Transverse colon (tissue), 4 donors: ENCODE measurements at regions not wholly inside any gene's neighbourhood (a gene's known extent, or its start where the extent isn't known, plus 50 kb on each side); places are given as distances from the start of the nearest gene placed in this dataset.

Experiments used
- DNase-seq: peaks from one replicate; pipeline ENCODE4 v3.0.0-alpha.2; 2019
- H3K27ac ChIP-seq, 4 donors: fragments of 200-600 bp; sonication (generic); 2 replicates each; pipeline ENCODE4 v1.5.1; 2016 to 2018; ENCODE audit warnings: inconsistent platforms in 4 of 4
- H3K27me3 ChIP-seq: fragments of 200-600 bp; sonication (generic); 2 replicates; pipeline ENCODE4 v1.5.1; 2017; ENCODE audit warnings: inconsistent platforms
- H3K36me3 ChIP-seq, 4 donors: fragments of 200-600 bp; sonication (generic); 2 replicates each; pipeline ENCODE4 v1.5.1; 2017 to 2019; ENCODE audit warnings: inconsistent platforms in 4 of 4
- H3K4me1 ChIP-seq, 4 donors: fragments of 200-600 bp; sonication (generic); 2 replicates each; pipeline ENCODE4 v1.5.1; 2017 to 2020; ENCODE audit warnings: inconsistent platforms in 4 of 4
- H3K4me3 ChIP-seq, 4 donors: fragments of 200-600 bp; sonication (generic); 1 replicate in 1 of 4; 2 replicates in 3 of 4; pipeline versions ENCODE4 v1.5.1 to v1.6.1; 2017 to 2019; ENCODE audit warnings: inconsistent platforms in 4 of 4
- H3K9me3 ChIP-seq, 2 donors: fragments of 200-600 bp; sonication (generic); 2 replicates each; pipeline ENCODE4 v1.5.1; 2017 to 2019; ENCODE audit warnings: inconsistent platforms in 2 of 2
- CTCF ChIP-seq, 5 experiments: fragments of 200-600 bp in 3 of 5; fragments of 450-650 bp in 2 of 5; sonication (generic) in 3 of 5; IDR thresholded peaks; 1 replicate in 2 of 5; 2 replicates in 3 of 5; pipeline ENCODE4 v1.5.1; 2016 to 2017; ENCODE audit warnings: antibody characterized with exemption in 5 of 5, inconsistent platforms in 3 of 5, mild to moderate bottlenecking in 2 of 5, moderate library complexity in 1 of 5
- EP300 ChIP-seq: sonication (generic); formaldehyde crosslinking; IDR thresholded peaks from one replicate; pipeline ENCODE4 v1.6.1; 2017; ENCODE audit warnings: antibody characterized with exemption, low read depth
- POLR2A ChIP-seq: fragments of 450-650 bp; IDR thresholded peaks from one replicate; pipeline ENCODE4 v1.6.1; 2016; ENCODE audit warnings: antibody characterized with exemption, mild to moderate bottlenecking, moderate library complexity
- POLR2AphosphoS5 ChIP-seq, 3 donors: sonication (generic); formaldehyde crosslinking; IDR thresholded peaks; one replicate each; pipeline ENCODE4 v1.6.1; 2016; ENCODE audit warnings: antibody characterized with exemption in 3 of 3
- WGBS, 2 donors: methylation state at CpG; one replicate each; pipeline ENCODE4 v1.1.5; 2018; ENCODE audit warnings: low coverage in 1 of 2; 5-methylcytosine and 5-hydroxymethylcytosine counted together
- in situ Hi-C, 4 donors: fragments of 200-750 bp; cut with MboI; loops; one replicate each; pipeline versions ENCODE4 v1.15.0 to v1.15.1; 2017; ENCODE audit warnings: low sequenced_read_pairs in 3 of 4, low pct_ligation_motif_present in 1 of 4, low pct_unique_long_range_greater_than_20kb in 1 of 4
- intact Hi-C: fragments of 100-400 bp; cut with DNase I; formaldehyde crosslinking; loops from one replicate; pipeline ENCODE4 v1.15.1; 2023; ENCODE audit warnings: low total_unique reads

DNA sequence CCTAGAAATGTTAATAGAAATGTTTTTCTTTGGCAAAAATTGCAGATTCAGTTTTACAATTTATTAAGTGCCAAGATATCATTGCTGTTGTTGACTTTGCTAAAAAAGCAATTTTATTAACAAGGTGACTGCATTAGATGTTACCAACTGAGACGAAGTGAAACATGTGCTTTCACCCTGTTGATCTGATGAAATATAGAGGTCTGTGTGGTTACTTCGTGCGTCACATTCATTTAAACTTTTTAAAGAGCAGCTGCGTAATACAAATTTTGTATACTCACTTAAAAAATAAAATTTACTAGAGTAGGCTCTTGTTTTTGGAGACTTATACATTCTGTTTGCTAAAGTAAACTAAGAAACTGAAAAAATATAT lies 465.7 kb downstream of the USP25 start:
- H3K36me3 ChIP-seq: no peaks in the 10 kb centered on the region
- in situ Hi-C loops (no loop called here), intact Hi-C loops (no loop called here)
- H3K27ac ChIP-seq: peak overlapping the region; percentile 36 to 51 (median 42)
- no peaks in the 10 kb centered on the region for H3K27me3 ChIP-seq
- H3K4me3 ChIP-seq: peak overlapping the region in 1 of 4 donors; percentile 21
- WGBS, 2 donors: 55 to 59% methylated on average over 4 of the region's 4 CpGs
- no peak for TF ChIP-seq EP300
- no peak for TF ChIP-seq POLR2AphosphoS5 (IDR thresholded peaks at IDR 0.05)
- no peak for TF ChIP-seq POLR2A
- no peak for TF ChIP-seq CTCF (IDR thresholded peaks at IDR 0.05)
- no peaks in the 10 kb centered on the region for H3K4me1 ChIP-seq
- H3K9me3 ChIP-seq: no peaks in the 10 kb centered on the region
- no peak for DNase-seq

- peak overlapping the region in 1 of 4 donors; percentile 21 for H3K4me3 ChIP-seq
- intact Hi-C loops: no loop called here
- 65 to 69% methylated on average over 2 of the region's 2 CpGs for whole genome bisulfite sequencing, 2 donors
- no peak for TF ChIP-seq POLR2A
- no peak for DNase-seq
- in situ Hi-C loops: no loop called here
- H3K36me3 ChIP-seq: no peaks in the 10 kb centered on the region
- H3K27ac ChIP-seq: peak overlapping the region; percentile 36 to 51 (median 42)
- H3K9me3 ChIP-seq: no peaks in the 10 kb centered on the region
- H3K27me3 ChIP-seq: no peaks in the 10 kb centered on the region
- H3K4me1 ChIP-seq: no peaks in the 10 kb centered on the region
These were observed 466.2 kb downstream of the USP25 start for GRCh38 chr21:16196001-16196400.

GRCh38 chr21:16198546-16198945 lies 468.8 kb downstream of the USP25 start:
- Histone ChIP-seq H3K9me3 (no peaks in the 10 kb centered on the region), H3K4me3 (no peak overlapping the region), H3K27me3 (no peaks in the 10 kb centered on the region), H3K36me3 (no peaks in the 10 kb centered on the region), H3K27ac (no peak overlapping the region), H3K4me1 (no peaks in the 10 kb centered on the region)
- DNase-seq: no peak
- no peak for TF ChIP-seq EP300
- TF ChIP-seq POLR2AphosphoS5 (IDR thresholded peaks at IDR 0.05): no peak
- WGBS, 2 donors: 75 to 84% methylated on average over 2 to 3 of the region's 3 CpGs
- intact Hi-C loops: no loop called here
- in situ Hi-C loops: no loop called here

GRCh38 chr21:16199539-16199938 lies 469.8 kb downstream of the USP25 start:
- H3K27ac ChIP-seq: no peak overlapping the region
- TF ChIP-seq EP300 (no peak), POLR2AphosphoS5 (IDR thresholded peaks at IDR 0.05) (no peak), CTCF (IDR thresholded peaks at IDR 0.05) (no peak), POLR2A (no peak)
- in situ Hi-C loops (no loop called here), intact Hi-C loops (no loop called here)
- no peaks in the 10 kb centered on the region for H3K36me3 ChIP-seq
- H3K27me3 ChIP-seq: no peaks in the 10 kb centered on the region
- H3K9me3 ChIP-seq: no peaks in the 10 kb centered on the region
- 5% methylated on average over 1 of the region's 1 CpG; no CpG with 5 or more reads in 1 of the 2 donors for WGBS, 2 donors
- no peak overlapping the region for H3K4me3 ChIP-seq
- H3K4me1 ChIP-seq: no peaks in the 10 kb centered on the region
- DNase-seq: no peak

GRCh38 chr21:16201718-16202117 lies 471.9 kb downstream of the USP25 start:
- H3K4me1 ChIP-seq: no peaks in the 10 kb centered on the region
- no peak for TF ChIP-seq POLR2AphosphoS5 (IDR thresholded peaks at IDR 0.05)
- no peak for TF ChIP-seq POLR2A
- TF ChIP-seq CTCF (IDR thresholded peaks at IDR 0.05): no peak
- TF ChIP-seq EP300: no peak
- no peaks in the 10 kb centered on the region for H3K36me3 ChIP-seq
- H3K9me3 ChIP-seq: no peaks in the 10 kb centered on the region
- DNase-seq: no peak
- WGBS, 2 donors: 90% methylated on average over 1 of the region's 1 CpG; no CpG with 5 or more reads in 1 of the 2 donors
- in situ Hi-C loops: no loop called here
- intact Hi-C loops: no loop called here
- no peak overlapping the region for H3K4me3 ChIP-seq
- no peak overlapping the region for H3K27ac ChIP-seq
- H3K27me3 ChIP-seq: no peaks in the 10 kb centered on the region
